D721Med (cell line): ENCODE measurements at regions not wholly inside any gene's neighbourhood (a gene's known extent, or its start where the extent isn't known, plus 50 kb on each side); places are given as distances from the start of the nearest gene placed in this dataset.

Source experiments
- DNase-seq: peaks from one replicate; pipeline ENCODE4 v3.0.0; 2011; ENCODE audit warnings: low spot score; ENCODE audit not compliant: insufficient read length
- FAIRE-seq: peaks from 2 replicates; lab custom pipeline; 2011; peaks lifted over from hg19 to GRCh38; lab: Jason Lieb, UNC
- CTCF ChIP-seq: IDR thresholded peaks from 2 replicates; pipeline ENCODE4 v1.5.1; 2012; ENCODE audit warnings: mild to moderate bottlenecking, control low read depth; ENCODE audit not compliant: insufficient read depth; ENCODE audit errors: missing control alignments

DNA sequence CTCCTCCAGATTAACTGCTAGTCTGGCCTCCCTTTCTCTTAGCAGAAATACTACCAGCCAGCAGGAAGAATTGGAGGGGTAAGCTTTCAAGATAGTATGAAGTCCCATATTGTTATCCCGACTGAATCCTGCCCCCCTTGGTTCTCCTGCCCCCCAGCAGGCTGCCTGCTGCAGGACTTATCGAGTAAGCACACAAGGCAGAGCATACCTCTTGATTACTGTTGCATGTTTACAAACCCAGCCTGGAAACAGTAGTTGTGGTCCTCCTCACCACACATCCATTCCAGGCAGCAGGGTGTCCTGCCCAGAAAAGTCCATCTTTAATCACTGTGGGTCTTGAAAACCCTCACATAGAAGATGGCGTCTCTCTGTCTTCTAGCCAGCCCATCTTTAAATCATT is 66.8 kb upstream of the PPP2R3A start:
- FAIRE-seq (no peak), DNase-seq (no peak)
- TF ChIP-seq CTCF, result no peak

DNA sequence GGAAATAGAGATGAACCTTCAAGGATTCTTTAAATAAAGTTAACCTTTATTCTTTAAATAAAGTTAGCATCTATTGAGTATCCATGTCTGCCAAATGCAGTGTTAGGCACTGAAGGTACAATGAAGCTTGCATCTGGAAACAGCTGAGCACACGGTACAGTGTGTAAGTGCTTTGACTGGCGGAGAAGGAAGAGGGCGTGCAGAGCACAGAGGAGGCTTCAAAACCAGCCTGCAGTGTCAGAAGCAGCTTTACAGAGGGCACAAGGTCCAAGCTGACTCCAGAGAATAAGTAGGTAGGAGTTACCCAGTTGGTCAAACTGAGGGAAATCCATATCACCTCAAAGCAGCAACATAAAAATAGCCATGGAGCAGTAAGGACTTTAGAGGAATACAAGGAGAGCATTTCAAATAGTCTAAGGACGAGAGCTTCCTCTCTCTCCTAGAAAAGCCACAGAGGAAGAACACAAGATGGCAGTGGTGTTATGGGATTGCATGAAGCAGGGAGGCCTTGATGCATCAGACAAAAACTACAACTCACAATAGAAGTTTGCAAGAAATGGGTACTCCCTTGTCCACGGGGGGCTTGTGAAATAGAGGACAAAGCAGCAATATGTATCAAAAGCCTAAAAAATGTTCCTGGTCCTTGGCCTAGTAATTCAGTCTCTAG is 60.3 kb upstream of the PPP2R3A start:
- FAIRE-seq (no peak), DNase-seq (no peak)
- peak; percentile 13 for TF ChIP-seq CTCF

DNA sequence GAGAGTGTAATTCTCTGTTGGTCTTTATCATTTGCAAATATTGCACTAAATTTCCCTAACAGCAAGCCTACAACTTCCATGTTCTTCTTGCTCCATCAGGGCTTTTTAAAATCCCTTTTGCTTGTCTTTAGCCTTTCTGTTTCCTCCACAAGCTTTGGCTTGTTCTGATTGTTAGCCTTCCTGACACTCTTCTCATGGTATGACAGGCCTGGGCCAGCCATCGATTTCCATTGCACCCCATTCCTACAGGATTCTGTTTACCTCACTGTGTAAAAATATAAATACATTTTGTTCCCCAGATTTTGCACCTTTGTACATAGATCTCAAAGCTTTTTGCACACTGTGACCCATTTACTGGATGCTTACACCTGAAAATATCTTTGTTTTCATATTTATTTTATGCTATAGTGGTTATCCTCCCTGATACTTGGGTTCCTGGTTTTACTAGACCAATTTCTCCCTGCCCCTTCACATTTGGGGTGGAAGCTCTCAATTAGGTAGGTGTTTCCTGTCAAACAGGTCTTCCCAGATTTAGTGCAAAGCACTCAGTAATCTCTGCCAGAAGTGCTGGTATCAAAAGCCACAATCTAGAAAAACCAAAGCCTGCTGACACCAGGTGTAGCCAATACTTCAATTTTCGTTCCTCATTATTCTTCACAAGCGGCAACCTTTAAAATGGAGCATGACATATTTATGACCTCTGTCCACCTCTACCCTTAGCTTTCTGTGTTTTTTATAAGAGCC is 57.9 kb upstream of the PPP2R3A start:
- no peak for DNase-seq
- no peak for FAIRE-seq

GRCh38 chr3:135908225-135908624 is 57.3 kb upstream of the PPP2R3A start:
- DNase-seq (no peak), FAIRE-seq (no peak)
- no peak for TF ChIP-seq CTCF

More for the DNA sequence above, 57.9 kb upstream of the PPP2R3A start:
- TF ChIP-seq CTCF, result no peak

GRCh38 chr3:135908737-135909136 is 56.8 kb upstream of the PPP2R3A start:
- DNase-seq, result no peak
- TF ChIP-seq CTCF, result no peak
- FAIRE-seq, result no peak

GRCh38 chr3:135911110-135911509 is 54.4 kb upstream of the PPP2R3A start:
- DNase-seq (no peak), FAIRE-seq (no peak)
- TF ChIP-seq CTCF, result no peak

- FAIRE-seq, result no peak
- no peak for DNase-seq
- no peak for TF ChIP-seq CTCF
Measured at GRCh38 chr3:135915206-135915605, 50.3 kb upstream of the PPP2R3A start.
